ENCODE measurements at regions not wholly inside any gene's neighbourhood (a gene's known extent, or its start where the extent isn't known, plus 50 kb on each side); places are given as distances from the start of the nearest gene placed in this dataset.
A peak's percentile ranks its signal among the peaks of the same experiment; 100 is the strongest.

GRCh38 chr6:138692978-138693909, 80.3 kb upstream of the CCDC28A start:
- Histone ChIP-seq H3K4me1 (peaks cover 0 to 15% (median 5%) of the 10 kb centered on the region in 4 donors), H3K36me3 (no peaks in the 10 kb centered on the region), H3K27ac (peak overlapping the region; percentile 35 to 65), H3K27me3 (no peaks in the 10 kb centered on the region), H3K4me3 (peak overlapping the region; percentile 63 to 81), H3K9me3 (no peaks in the 10 kb centered on the region)
- TF ChIP-seq, protein P1, sequence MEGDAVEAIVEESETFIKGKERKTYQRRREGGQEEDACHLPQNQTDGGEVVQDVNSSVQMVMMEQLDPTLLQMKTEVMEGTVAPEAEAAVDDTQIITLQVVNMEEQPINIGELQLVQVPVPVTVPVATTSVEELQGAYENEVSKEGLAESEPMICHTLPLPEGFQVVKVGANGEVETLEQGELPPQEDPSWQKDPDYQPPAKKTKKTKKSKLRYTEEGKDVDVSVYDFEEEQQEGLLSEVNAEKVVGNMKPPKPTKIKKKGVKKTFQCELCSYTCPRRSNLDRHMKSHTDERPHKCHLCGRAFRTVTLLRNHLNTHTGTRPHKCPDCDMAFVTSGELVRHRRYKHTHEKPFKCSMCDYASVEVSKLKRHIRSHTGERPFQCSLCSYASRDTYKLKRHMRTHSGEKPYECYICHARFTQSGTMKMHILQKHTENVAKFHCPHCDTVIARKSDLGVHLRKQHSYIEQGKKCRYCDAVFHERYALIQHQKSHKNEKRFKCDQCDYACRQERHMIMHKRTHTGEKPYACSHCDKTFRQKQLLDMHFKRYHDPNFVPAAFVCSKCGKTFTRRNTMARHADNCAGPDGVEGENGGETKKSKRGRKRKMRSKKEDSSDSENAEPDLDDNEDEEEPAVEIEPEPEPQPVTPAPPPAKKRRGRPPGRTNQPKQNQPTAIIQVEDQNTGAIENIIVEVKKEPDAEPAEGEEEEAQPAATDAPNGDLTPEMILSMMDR (IDR thresholded peaks at IDR 0.05): no peak
- DNase-seq: peak; percentile 41 to 79
- intact Hi-C loops (cut with DNase I; ENCODE audit: low total_unique reads): loop anchor here (5.0 kb wide), 1 partner anchor 74 kb away; no protein-coding TSS in a partner anchor

DNA sequence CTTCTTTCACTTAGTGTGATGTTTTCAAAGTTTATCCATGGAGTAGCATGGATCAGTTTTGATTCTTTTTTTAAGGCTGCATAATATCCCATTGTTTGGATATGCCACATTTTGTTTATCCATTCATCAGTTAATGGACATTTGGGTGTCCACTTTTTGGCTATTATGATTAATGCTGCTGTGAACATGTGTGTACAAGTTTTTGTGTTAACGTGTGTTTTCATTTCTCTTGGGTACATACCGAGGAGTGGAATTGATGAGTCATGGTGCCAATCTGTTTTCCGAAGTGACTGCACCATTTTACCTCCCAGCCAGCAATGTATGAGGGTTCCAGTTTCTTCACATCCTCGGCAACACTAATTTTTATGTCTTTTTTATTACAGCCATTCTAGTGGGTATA, 78.4 kb upstream of the CCDC28A start:
- Histone ChIP-seq H3K4me1 (peaks cover 0 to 15% (median 5%) of the 10 kb centered on the region in 4 donors), H3K27me3 (no peaks in the 10 kb centered on the region), H3K4me3 (no peak overlapping the region), H3K27ac (no peak overlapping the region), H3K36me3 (no peaks in the 10 kb centered on the region), H3K9me3 (no peaks in the 10 kb centered on the region)
- TF ChIP-seq, protein P1 (IDR thresholded peaks at IDR 0.05): no peak
- no peak for DNase-seq
- intact Hi-C loops (cut with DNase I; ENCODE audit: low total_unique reads): no loop called here

- intact Hi-C loops (cut with DNase I; ENCODE audit: low total_unique reads): no loop called here
- TF ChIP-seq, protein P1 (IDR thresholded peaks at IDR 0.05): no peak
- no peaks in the 10 kb centered on the region for H3K36me3 ChIP-seq
- no peak overlapping the region for H3K4me3 ChIP-seq
- H3K9me3 ChIP-seq: peaks cover 0 to 17% (median 4%) of the 10 kb centered on the region in 3 donors
- no peaks in the 10 kb centered on the region for H3K27me3 ChIP-seq
- DNase-seq: no peak
- H3K27ac ChIP-seq: no peak overlapping the region
- H3K4me1 ChIP-seq: no peaks in the 10 kb centered on the region
Observed at GRCh38 chr6:138714493-138714892, 59.1 kb upstream of the CCDC28A start.

- H3K9me3 ChIP-seq: peaks cover 0 to 17% (median 4%) of the 10 kb centered on the region in 3 donors
Observed at GRCh38 chr6:138716013-138716412, 57.6 kb upstream of the CCDC28A start.

GRCh38 chr6:138716971-138717665, 56.5 kb upstream of the CCDC28A start:
- no peak for DNase-seq
- Histone ChIP-seq H3K27me3 (no peaks in the 10 kb centered on the region), H3K27ac (no peak overlapping the region), H3K4me3 (no peak overlapping the region), H3K4me1 (no peaks in the 10 kb centered on the region), H3K9me3 (peaks cover 0 to 17% (median 4%) of the 10 kb centered on the region in 3 donors), H3K36me3 (no peaks in the 10 kb centered on the region)
- intact Hi-C loops (cut with DNase I; ENCODE audit: low total_unique reads): no loop called here
- TF ChIP-seq, protein P1 (IDR thresholded peaks at IDR 0.05): no peak

More at GRCh38 chr6:138716013-138716412, 57.6 kb upstream of the CCDC28A start:
- H3K4me3 ChIP-seq: no peak overlapping the region
- no peak for DNase-seq
- H3K27ac ChIP-seq: no peak overlapping the region
- H3K4me1 ChIP-seq: no peaks in the 10 kb centered on the region
- no peaks in the 10 kb centered on the region for H3K27me3 ChIP-seq
- TF ChIP-seq, protein P1 (IDR thresholded peaks at IDR 0.05): no peak
- no peaks in the 10 kb centered on the region for H3K36me3 ChIP-seq
- intact Hi-C loops (cut with DNase I; ENCODE audit: low total_unique reads): no loop called here

All from tibial artery (tissue), 4 donors.